ENCODE measurements at regions not wholly inside any gene's neighbourhood (a gene's known extent, or its start where the extent isn't known, plus 50 kb on each side); places are given as distances from the start of the nearest gene placed in this dataset.

GRCh38 chr1:4324525-4324924, 329.9 kb upstream of the AJAP1 start:
- no peak overlapping the region for H3K4me3 ChIP-seq (ENCODE audit: insufficient read length, low read depth)
- H3K36me3 ChIP-seq (ENCODE audit: insufficient read depth, insufficient read length, low read length) = no peaks in the 10 kb centered on the region
- no peaks in the 10 kb centered on the region for H3K9me3 ChIP-seq (ENCODE audit: insufficient read depth, low read length)
- no peak for TF ChIP-seq ZNF274 (IDR thresholded peaks at IDR 0.05; ENCODE audit: low read depth, low read length)
- no peak for DNase-seq (ENCODE audit: low read depth, low spot score)
- no peak overlapping the region for H3K9ac ChIP-seq (ENCODE audit: insufficient read length, low read depth)
- H3K4me1 ChIP-seq (ENCODE audit: insufficient read depth, insufficient read length) = no peaks in the 10 kb centered on the region
- H3K27me3 ChIP-seq (ENCODE audit: insufficient read depth, insufficient read length) = no peaks in the 10 kb centered on the region

- no peak overlapping the region for H3K4me3 ChIP-seq (ENCODE audit: insufficient read length, low read depth)
- H3K36me3 ChIP-seq (ENCODE audit: insufficient read depth, insufficient read length, low read length) = no peaks in the 10 kb centered on the region
- H3K9me3 ChIP-seq (ENCODE audit: insufficient read depth, low read length) = no peaks in the 10 kb centered on the region
- no peak for TF ChIP-seq SUZ12 (IDR thresholded peaks at IDR 0.05; ENCODE audit: extremely low read depth, insufficient read depth, insufficient read length)
- no peak for TF ChIP-seq ZNF274 (IDR thresholded peaks at IDR 0.05; ENCODE audit: low read depth, low read length)
- no peak for TF ChIP-seq YY1 (IDR thresholded peaks at IDR 0.05; ENCODE audit: insufficient read depth, insufficient read length)
- no peaks in the 10 kb centered on the region for H3K27me3 ChIP-seq (ENCODE audit: insufficient read depth, insufficient read length)
- no peak overlapping the region for H3K9ac ChIP-seq (ENCODE audit: insufficient read length, low read depth)
- DNase-seq (ENCODE audit: low read depth, low spot score) = no peak
- H3K4me1 ChIP-seq (ENCODE audit: insufficient read depth, insufficient read length) = no peaks in the 10 kb centered on the region
These were observed 327.3 kb upstream of the AJAP1 start for GRCh38 chr1:4327142-4327541.

GRCh38 chr1:4328402-4329071, 325.9 kb upstream of the AJAP1 start:
- Histone ChIP-seq H3K4me3 (ENCODE audit: insufficient read length, low read depth) (no peak overlapping the region), H3K9me3 (ENCODE audit: insufficient read depth, low read length) (no peaks in the 10 kb centered on the region), H3K27me3 (ENCODE audit: insufficient read depth, insufficient read length) (no peaks in the 10 kb centered on the region), H3K4me1 (ENCODE audit: insufficient read depth, insufficient read length) (no peaks in the 10 kb centered on the region), H3K9ac (ENCODE audit: insufficient read length, low read depth) (no peak overlapping the region), H3K36me3 (ENCODE audit: insufficient read depth, insufficient read length, low read length) (no peaks in the 10 kb centered on the region)
- DNase-seq (ENCODE audit: low read depth, low spot score) = no peak
- TF ChIP-seq ZNF274 (IDR thresholded peaks at IDR 0.05; ENCODE audit: low read depth, low read length) (no peak), YY1 (IDR thresholded peaks at IDR 0.05; ENCODE audit: insufficient read depth, insufficient read length) (no peak), SUZ12 (IDR thresholded peaks at IDR 0.05; ENCODE audit: extremely low read depth, insufficient read depth, insufficient read length) (no peak)

GRCh38 chr1:4330805-4331766, 323.3 kb upstream of the AJAP1 start:
- TF ChIP-seq ZNF274 (IDR thresholded peaks at IDR 0.05; ENCODE audit: low read depth, low read length) = no peak
- no peak for TF ChIP-seq YY1 (IDR thresholded peaks at IDR 0.05; ENCODE audit: insufficient read depth, insufficient read length)
- TF ChIP-seq SUZ12 (IDR thresholded peaks at IDR 0.05; ENCODE audit: extremely low read depth, insufficient read depth, insufficient read length) = no peak
- Histone ChIP-seq H3K9ac (ENCODE audit: insufficient read length, low read depth) (no peak overlapping the region), H3K9me3 (ENCODE audit: insufficient read depth, low read length) (no peaks in the 10 kb centered on the region; the same call in 1 of the 2 replicates), H3K27me3 (ENCODE audit: insufficient read depth, insufficient read length) (no peaks in the 10 kb centered on the region), H3K4me3 (ENCODE audit: insufficient read length, low read depth) (no peak overlapping the region), H3K4me1 (ENCODE audit: insufficient read depth, insufficient read length) (no peaks in the 10 kb centered on the region), H3K36me3 (ENCODE audit: insufficient read depth, insufficient read length, low read length) (no peaks in the 10 kb centered on the region)
- DNase-seq (ENCODE audit: low read depth, low spot score) = no peak

- no peak for DNase-seq (ENCODE audit: low read depth, low spot score)
- H3K27me3 ChIP-seq (ENCODE audit: insufficient read depth, insufficient read length) = no peaks in the 10 kb centered on the region
- H3K4me1 ChIP-seq (ENCODE audit: insufficient read depth, insufficient read length) = no peaks in the 10 kb centered on the region
- H3K36me3 ChIP-seq (ENCODE audit: insufficient read depth, insufficient read length, low read length) = no peaks in the 10 kb centered on the region
- H3K4me3 ChIP-seq (ENCODE audit: insufficient read length, low read depth) = no peak overlapping the region
- TF ChIP-seq SUZ12 (IDR thresholded peaks at IDR 0.05; ENCODE audit: extremely low read depth, insufficient read depth, insufficient read length) (no peak), ZNF274 (IDR thresholded peaks at IDR 0.05; ENCODE audit: low read depth, low read length) (no peak), YY1 (IDR thresholded peaks at IDR 0.05; ENCODE audit: insufficient read depth, insufficient read length) (no peak)
- no peaks in the 10 kb centered on the region; the same call in 1 of the 2 replicates for H3K9me3 ChIP-seq (ENCODE audit: insufficient read depth, low read length)
- no peak overlapping the region for H3K9ac ChIP-seq (ENCODE audit: insufficient read length, low read depth)
These were observed 322.6 kb upstream of the AJAP1 start for GRCh38 chr1:4331767-4332163.

DNA sequence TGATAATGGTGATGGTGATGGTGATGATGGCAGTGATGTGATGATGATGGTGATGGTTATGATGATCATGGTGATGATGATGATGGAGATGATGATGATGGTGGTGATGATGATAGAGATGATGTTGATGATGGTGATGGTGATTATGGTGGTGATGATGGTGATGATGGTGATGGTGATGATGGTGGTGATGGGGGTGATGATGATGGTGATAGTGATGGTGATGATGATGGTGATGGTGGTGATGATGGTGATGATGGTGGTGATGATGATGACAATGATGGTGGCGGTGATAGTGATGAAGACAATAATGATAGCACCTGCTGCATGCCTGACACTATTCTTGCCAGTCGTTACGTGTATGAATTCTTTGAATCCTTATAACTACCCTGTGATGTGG, 317.9 kb upstream of the AJAP1 start:
- H3K9me3 ChIP-seq (ENCODE audit: insufficient read depth, low read length) = peaks cover 11% of the 10 kb centered on the region; the same call in 1 of the 2 replicates
- no peak for DNase-seq (ENCODE audit: low read depth, low spot score)
- TF ChIP-seq SUZ12 (IDR thresholded peaks at IDR 0.05; ENCODE audit: extremely low read depth, insufficient read depth, insufficient read length) (no peak), ZNF274 (IDR thresholded peaks at IDR 0.05; ENCODE audit: low read depth, low read length) (no peak), YY1 (IDR thresholded peaks at IDR 0.05; ENCODE audit: insufficient read depth, insufficient read length) (no peak)
- H3K36me3 ChIP-seq (ENCODE audit: insufficient read depth, insufficient read length, low read length) = no peaks in the 10 kb centered on the region
- H3K4me3 ChIP-seq (ENCODE audit: insufficient read length, low read depth) = no peak overlapping the region
- H3K27me3 ChIP-seq (ENCODE audit: insufficient read depth, insufficient read length) = no peaks in the 10 kb centered on the region
- peaks cover 2% of the 10 kb centered on the region for H3K4me1 ChIP-seq (ENCODE audit: insufficient read depth, insufficient read length)
- no peak overlapping the region for H3K9ac ChIP-seq (ENCODE audit: insufficient read length, low read depth)

DNA sequence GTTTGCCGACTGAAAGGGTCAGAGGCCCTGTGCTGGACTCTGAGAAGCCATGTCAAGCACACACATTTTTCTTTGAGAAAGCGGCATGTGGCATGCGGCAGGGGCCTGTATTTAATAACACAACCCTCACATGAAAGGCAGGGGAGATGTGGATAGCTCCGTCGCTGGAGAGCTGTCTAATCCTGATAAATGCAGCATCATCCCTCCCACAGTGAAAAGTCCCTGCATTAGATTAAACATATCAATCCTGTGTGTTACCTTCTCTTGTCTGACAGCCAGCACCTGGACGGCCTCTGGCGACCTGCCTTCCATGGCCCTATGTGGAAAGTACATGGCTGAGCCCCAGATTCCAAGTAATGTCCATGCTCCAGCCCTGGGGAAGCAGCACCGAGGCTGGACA, 313.0 kb upstream of the AJAP1 start:
- TF ChIP-seq YY1 (IDR thresholded peaks at IDR 0.05; ENCODE audit: insufficient read depth, insufficient read length) (no peak), ZNF274 (IDR thresholded peaks at IDR 0.05; ENCODE audit: low read depth, low read length) (no peak), SUZ12 (IDR thresholded peaks at IDR 0.05; ENCODE audit: extremely low read depth, insufficient read depth, insufficient read length) (no peak)
- no peak overlapping the region for H3K4me3 ChIP-seq (ENCODE audit: insufficient read length, low read depth)
- H3K9me3 ChIP-seq (ENCODE audit: insufficient read depth, low read length) = peaks cover 11% of the 10 kb centered on the region; the same call in 1 of the 2 replicates
- H3K9ac ChIP-seq (ENCODE audit: insufficient read length, low read depth) = no peak overlapping the region
- H3K27me3 ChIP-seq (ENCODE audit: insufficient read depth, insufficient read length) = no peaks in the 10 kb centered on the region
- no peaks in the 10 kb centered on the region for H3K36me3 ChIP-seq (ENCODE audit: insufficient read depth, insufficient read length, low read length)
- peaks cover 2% of the 10 kb centered on the region for H3K4me1 ChIP-seq (ENCODE audit: insufficient read depth, insufficient read length)
- no peak for DNase-seq (ENCODE audit: low read depth, low spot score)

Measured in NT2/D1 (cell line).